HUES6 (cell line): ENCODE measurements at regions not wholly inside any gene's neighbourhood (a gene's known extent, or its start where the extent isn't known, plus 50 kb on each side); places are given as distances from the start of the nearest gene placed in this dataset.
"Not testable (repeated sequence)": the region's sequence is repeated elsewhere in the genome, so short reads cannot be mapped to it uniquely, and the experiment has no call there.

ENCODE experiments used
- H3K27ac ChIP-seq: 2 replicates; pipeline ENCODE4 v1.7.0; 2013; ENCODE audit warnings: low read depth, mild to moderate bottlenecking, low read length, inconsistent platforms
- H3K27me3 ChIP-seq: 2 replicates; pipeline ENCODE4 v1.6.1; 2013; ENCODE audit warnings: low read length; ENCODE audit not compliant: control insufficient read depth, insufficient read depth
- H3K36me3 ChIP-seq: 2 replicates; pipeline ENCODE4 v1.6.1; 2013; ENCODE audit warnings: low read length; ENCODE audit not compliant: control insufficient read depth, insufficient read depth
- H3K4me1 ChIP-seq: 2 replicates; pipeline ENCODE4 v1.6.1; 2013; ENCODE audit warnings: low read length; ENCODE audit not compliant: control insufficient read depth, insufficient read depth
- H3K4me3 ChIP-seq: 2 replicates; pipeline ENCODE4 v1.5.1; 2013; ENCODE audit warnings: low read depth, low read length
- H3K9ac ChIP-seq: one replicate; pipeline ENCODE4 v1.6.1; 2013; ENCODE audit warnings: mild to moderate bottlenecking, low read length
- H3K9me3 ChIP-seq: 2 replicates; pipeline ENCODE4 v1.6.1; 2013; ENCODE audit warnings: low read depth, low read length; ENCODE audit not compliant: control insufficient read depth, insufficient read depth

- H3K9me3 ChIP-seq, H3K4me3 ChIP-seq, H3K36me3 ChIP-seq, H3K27me3 ChIP-seq, H3K4me1 ChIP-seq, H3K27ac ChIP-seq, H3K9ac ChIP-seq: not testable (repeated sequence)
Observed at GRCh38 chr16:29213251-29213650, 193.3 kb downstream of the NPIPB11 start.

GRCh38 chr16:29212084-29213027 lies 194.2 kb downstream of the NPIPB11 start:
- H3K9ac ChIP-seq, H3K9me3 ChIP-seq, H3K4me1 ChIP-seq, H3K27me3 ChIP-seq, H3K27ac ChIP-seq, H3K4me3 ChIP-seq, H3K36me3 ChIP-seq: not testable (repeated sequence)

- H3K9ac ChIP-seq, H3K27me3 ChIP-seq, H3K36me3 ChIP-seq, H3K4me1 ChIP-seq, H3K9me3 ChIP-seq, H3K4me3 ChIP-seq, H3K27ac ChIP-seq: not testable (repeated sequence)
Observed at GRCh38 chr16:29211456-29211855, 195.1 kb downstream of the NPIPB11 start.

GRCh38 chr16:29210299-29211150 lies 196.0 kb downstream of the NPIPB11 start:
- not testable (repeated sequence) for H3K9me3 ChIP-seq, H3K27ac ChIP-seq, H3K27me3 ChIP-seq, H3K9ac ChIP-seq, H3K4me3 ChIP-seq, H3K36me3 ChIP-seq, H3K4me1 ChIP-seq

GRCh38 chr16:29206120-29206519 lies 200.4 kb downstream of the NPIPB11 start:
- H3K9me3 ChIP-seq, H3K27ac ChIP-seq, H3K4me1 ChIP-seq, H3K27me3 ChIP-seq, H3K36me3 ChIP-seq, H3K9ac ChIP-seq, H3K4me3 ChIP-seq: not testable (repeated sequence)

- H3K27ac ChIP-seq, H3K9ac ChIP-seq, H3K36me3 ChIP-seq, H3K4me1 ChIP-seq, H3K27me3 ChIP-seq, H3K4me3 ChIP-seq, H3K9me3 ChIP-seq: not testable (repeated sequence)
Observed at GRCh38 chr16:29205151-29205550, 201.4 kb downstream of the NPIPB11 start.

- no peak overlapping the region for H3K9ac ChIP-seq
- no peak overlapping the region for H3K4me3 ChIP-seq
- no peaks in the 10 kb centered on the region for H3K27me3 ChIP-seq
- no peaks in the 10 kb centered on the region for H3K36me3 ChIP-seq
- no peaks in the 10 kb centered on the region for H3K9me3 ChIP-seq
- 0 out of 2 replicates have a peak, but pooled peaks cover 2% of the 10 kb centered on the region for H3K4me1 ChIP-seq
- H3K27ac ChIP-seq: no peak overlapping the region
Observed at GRCh38 chr16:29204806-29205135, 201.7 kb downstream of the NPIPB11 start.

- H3K4me1 ChIP-seq, H3K4me3 ChIP-seq, H3K36me3 ChIP-seq, H3K9ac ChIP-seq, H3K27ac ChIP-seq, H3K27me3 ChIP-seq, H3K9me3 ChIP-seq: not testable (repeated sequence)
Observed at GRCh38 chr16:29203933-29204805, 202.3 kb downstream of the NPIPB11 start.

GRCh38 chr16:29203046-29203932 lies 203.2 kb downstream of the NPIPB11 start:
- H3K27ac ChIP-seq, H3K4me3 ChIP-seq, H3K27me3 ChIP-seq, H3K36me3 ChIP-seq, H3K9me3 ChIP-seq, H3K9ac ChIP-seq, H3K4me1 ChIP-seq: not testable (repeated sequence)

GRCh38 chr16:29202642-29203041 lies 203.9 kb downstream of the NPIPB11 start:
- H3K4me3 ChIP-seq, H3K27me3 ChIP-seq, H3K27ac ChIP-seq, H3K4me1 ChIP-seq, H3K9me3 ChIP-seq, H3K36me3 ChIP-seq, H3K9ac ChIP-seq: not testable (repeated sequence)
